SK-N-SH (cell line): ENCODE measurements at regions not wholly inside any gene's neighbourhood (a gene's known extent, or its start where the extent isn't known, plus 50 kb on each side); places are given as distances from the start of the nearest gene placed in this dataset.

ENCODE experiments used
- CTCF ChIA-PET: fragments of 300-600, 350-600 bp; formaldehyde crosslinking; extraction: SDS; loops from one replicate; lab custom pipeline; 2021; lab: Yijun Ruan, JAX
- POLR2A ChIA-PET: fragments of 350-600 bp; sonication (Branson Sonifier 250); formaldehyde crosslinking; extraction: SDS; loops from one replicate; lab custom pipeline; 2020; ENCODE audit warnings: antibody characterized with exemption, inconsistent platforms; lab: Yijun Ruan, JAX
- DNase-seq: peaks from one replicate; pipeline ENCODE4 v3.0.0; 2012
- H2AFZ ChIP-seq: fragments of 200-600 bp; sonication (generic); 2 replicates; pipeline ENCODE4 v1.8.1; 2016; ENCODE audit warnings: antibody characterized with exemption, mild to moderate bottlenecking, low read depth
- H3F3A ChIP-seq: fragments of 200-600 bp; sonication (generic); replicated peaks from 2 replicates; pipeline ENCODE3; 2016; ENCODE audit warnings: antibody characterized with exemption, mild to moderate bottlenecking; ENCODE audit not compliant: insufficient read depth
- H3K27ac ChIP-seq, 2 experiments: fragments of 200-500 bp in 1 of 2; fragments of 200-600 bp in 1 of 2; sonication (Bioruptor generic) in 1 of 2; sonication (generic), shearing (Covaris generic) in 1 of 2; 2 replicates each; pipeline versions ENCODE4 v1.5.1 to v1.6.1; 2014 to 2016; ENCODE audit warnings: low read depth in 2 of 2, inconsistent platforms in 1 of 2, low read length in 1 of 2, mild to moderate bottlenecking in 1 of 2, mixed read lengths in 1 of 2
- H3K27me3 ChIP-seq: fragments of 200-600 bp; sonication (generic), shearing (Covaris generic); 2 replicates; pipeline ENCODE4 v1.6.1; 2016; ENCODE audit warnings: mixed run types; ENCODE audit not compliant: insufficient read depth
- H3K36me3 ChIP-seq, 2 experiments: fragments of 200-500 bp in 1 of 2; fragments of 200-600 bp in 1 of 2; sonication (Bioruptor generic) in 1 of 2; sonication (generic) in 1 of 2; replicated peaks in 1 of 2; 2 replicates each; pipeline versions ENCODE3 to v1.5.1; 2014 to 2016; ENCODE audit warnings: low read length in 1 of 2, mild to moderate bottlenecking in 1 of 2; ENCODE audit not compliant: insufficient read depth in 2 of 2, control insufficient read depth in 1 of 2
- H3K4me1 ChIP-seq, 2 experiments: fragments of 200-500 bp in 1 of 2; fragments of 200-600 bp in 1 of 2; sonication (Bioruptor generic) in 1 of 2; sonication (generic), shearing (Covaris generic) in 1 of 2; 2 replicates each; pipeline versions ENCODE4 v1.5.1 to v1.6.1; 2014 to 2016; ENCODE audit warnings: low read depth in 1 of 2, low read length in 1 of 2, mixed run types in 1 of 2; ENCODE audit not compliant: insufficient read depth in 2 of 2, control insufficient read depth in 1 of 2
- H3K4me2 ChIP-seq: fragments of 200-600 bp; sonication (generic), shearing (Covaris generic); 2 replicates; pipeline ENCODE4 v1.6.1; 2017; ENCODE audit warnings: mixed run types
- H3K4me3 ChIP-seq, 2 experiments: fragments of 200-500 bp in 1 of 2; fragments of 200-600 bp in 1 of 2; sonication (Bioruptor generic) in 1 of 2; sonication (generic), shearing (Covaris generic) in 1 of 2; 2 replicates each; pipeline versions ENCODE4 v1.5.1 to v1.8.1; 2014 to 2016; ENCODE audit warnings: low read depth in 2 of 2, inconsistent platforms in 1 of 2, low read length in 1 of 2, mild to moderate bottlenecking in 1 of 2, mixed read lengths in 1 of 2, moderate library complexity in 1 of 2
- H3K79me2 ChIP-seq: fragments of 200-600 bp; sonication (generic); 2 replicates; pipeline ENCODE4 v1.8.1; 2017; ENCODE audit warnings: mild to moderate bottlenecking; ENCODE audit not compliant: insufficient read depth
- H3K9ac ChIP-seq: fragments of 200-600 bp; sonication (generic); 2 replicates; pipeline ENCODE4 v1.6.1; 2017; ENCODE audit warnings: mixed run types
- H3K9me2 ChIP-seq: fragments of 200-600 bp; sonication (generic); 2 replicates; pipeline ENCODE4 v1.6.1; 2017; ENCODE audit warnings: mixed run types
- H3K9me3 ChIP-seq: fragments of 200-600 bp; sonication (generic); 2 replicates; pipeline ENCODE4 v1.6.1; 2017; ENCODE audit warnings: mixed run types, mild to moderate bottlenecking, moderate library complexity
- H4K20me1 ChIP-seq: fragments of 200-600 bp; sonication (generic); 2 replicates; pipeline ENCODE4 v1.6.1; 2017; ENCODE audit warnings: mild to moderate bottlenecking, mixed run types; ENCODE audit not compliant: insufficient read depth
- CHD2 ChIP-seq: fragments of 150-350 bp; IDR thresholded peaks from 2 replicates; pipeline ENCODE4 v1.6.1; 2018; ENCODE audit warnings: low read length; ENCODE audit not compliant: partially characterized antibody
- ELF1 ChIP-seq: IDR thresholded peaks from 2 replicates; pipeline ENCODE4 v1.4.0; 2012
- EP300 ChIP-seq, 2 experiments: IDR thresholded peaks; 2 replicates each; pipeline versions ENCODE4 v1.4.0 to v1.6.1; 2012; ENCODE audit warnings: borderline replicate concordance in 1 of 2, low read depth in 1 of 2, low read length in 1 of 2
- EZH2phosphoT487 ChIP-seq: fragments of 200-600 bp; sonication (generic); IDR thresholded peaks from 2 replicates; pipeline ENCODE4 v1.6.1; 2017; ENCODE audit warnings: low read depth, mixed run types, mild to moderate bottlenecking, antibody characterized with exemption, moderate library complexity, borderline replicate concordance
- GATA2 ChIP-seq: sonication (generic); formaldehyde crosslinking; IDR thresholded peaks from 2 replicates; pipeline ENCODE4 v1.5.0; 2020; ENCODE audit warnings: mild to moderate bottlenecking, missing genetic modification reagents
- MEF2A ChIP-seq: IDR thresholded peaks from 2 replicates; pipeline ENCODE4 v1.4.0; 2012; ENCODE audit warnings: low read depth, borderline replicate concordance
- MXI1 ChIP-seq: IDR thresholded peaks from 2 replicates; pipeline ENCODE4 v1.6.1; 2012; ENCODE audit warnings: mild to moderate bottlenecking, low read depth, low read length, improper control_type of control experiment
- PBX3 ChIP-seq: IDR thresholded peaks from 2 replicates; pipeline ENCODE4; 2012
- RAD21 ChIP-seq: IDR thresholded peaks from 2 replicates; pipeline ENCODE4 v1.6.1; 2012; ENCODE audit warnings: mild to moderate bottlenecking, low read length
- RCOR1 ChIP-seq: fragments of 150-350 bp; IDR thresholded peaks from 2 replicates; pipeline ENCODE4 v1.6.1; 2017; ENCODE audit warnings: antibody characterized with exemption, low read length
- RFX5 ChIP-seq: IDR thresholded peaks from 2 replicates; pipeline ENCODE4 v1.6.1; 2012; ENCODE audit warnings: mild to moderate bottlenecking, improper control_type of control experiment, low read length
- RXRA ChIP-seq: IDR thresholded peaks from 2 replicates; pipeline ENCODE4 v1.4.0; 2012; ENCODE audit warnings: low read depth, mild to moderate bottlenecking, borderline replicate concordance
- ZBTB33 ChIP-seq: IDR thresholded peaks from 2 replicates; pipeline ENCODE4 v1.4.0; 2012; ENCODE audit warnings: low read depth, borderline replicate concordance
- WGBS: methylation state at CpG from one replicate; pipeline ENCODE4 v1.1.6; 2017; ENCODE audit warnings: low lambda C conversion rate; 5-methylcytosine and 5-hydroxymethylcytosine counted together
- TF ChIP-seq, protein P1 (sequence below): IDR thresholded peaks from 2 replicates; pipeline ENCODE4 v1.4.0; 2012; ENCODE audit warnings: low read depth, borderline replicate concordance

GRCh38 chr2:188091220-188091619, 200.5 kb upstream of the GULP1 start:
- CTCF ChIA-PET = interaction anchor here (0.6 kb wide), 1 partner anchor 363 kb away, joined by 3 read pairs; no protein-coding TSS in a partner anchor

DNA sequence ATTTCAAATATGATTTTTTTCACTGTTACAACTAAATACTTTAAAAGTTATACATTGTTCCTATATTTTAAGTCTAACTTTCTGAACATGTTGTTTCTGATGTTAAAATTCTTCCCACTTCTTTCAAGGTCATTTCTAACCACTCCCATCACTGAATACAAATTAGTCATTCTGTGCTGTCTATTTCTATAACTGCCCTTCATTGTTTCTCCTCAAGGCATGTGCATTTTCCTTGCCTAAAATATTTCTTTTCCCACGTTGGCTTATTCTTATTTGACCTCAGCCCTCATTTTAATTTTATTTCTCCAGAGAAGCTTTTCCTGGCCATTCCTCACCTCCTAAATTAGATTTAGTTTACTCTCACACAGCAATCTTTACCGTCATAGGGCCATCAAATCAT, 198.9 kb upstream of the GULP1 start:
- no peaks in the 10 kb centered on the region for H3F3A ChIP-seq
- H3K36me3 ChIP-seq = no peaks in the 10 kb centered on the region
- WGBS = 75% methylated on average over 2 of the region's 2 CpGs
- peaks cover 0 to 3% of the 10 kb centered on the region in 2 experiments; a peak in 2 of 4 replicates for H3K4me1 ChIP-seq
- H3K27ac ChIP-seq = no peak overlapping the region
- TF ChIP-seq RXRA (no peak), EZH2phosphoT487 (no peak), RCOR1 (no peak), RFX5 (no peak), ZBTB33 (no peak), PBX3 (no peak), RAD21 (no peak), ELF1 (no peak), EP300 (IDR thresholded peaks at IDR 0.05; ENCODE audit: borderline replicate concordance in 1 of 2, low read depth in 1 of 2, low read length in 1 of 2) (no peak), CHD2 (no peak), MXI1 (no peak)
- TF ChIP-seq, protein P1, sequence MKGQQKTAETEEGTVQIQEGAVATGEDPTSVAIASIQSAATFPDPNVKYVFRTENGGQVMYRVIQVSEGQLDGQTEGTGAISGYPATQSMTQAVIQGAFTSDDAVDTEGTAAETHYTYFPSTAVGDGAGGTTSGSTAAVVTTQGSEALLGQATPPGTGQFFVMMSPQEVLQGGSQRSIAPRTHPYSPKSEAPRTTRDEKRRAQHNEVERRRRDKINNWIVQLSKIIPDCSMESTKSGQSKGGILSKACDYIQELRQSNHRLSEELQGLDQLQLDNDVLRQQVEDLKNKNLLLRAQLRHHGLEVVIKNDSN = no peak
- no peak for DNase-seq
- H3K4me2 ChIP-seq = no peak overlapping the region
- H3K79me2 ChIP-seq = no peaks in the 10 kb centered on the region
- H3K9me3 ChIP-seq = 0 out of 2 replicates have a peak, but pooled peaks cover 6% of the 10 kb centered on the region
- no peaks in the 10 kb centered on the region; the same call in 1 of the 2 replicates for H3K9me2 ChIP-seq
- ChIA-PET POLR2A (no interaction called here), CTCF (no interaction called here)
- no peak overlapping the region for H3K9ac ChIP-seq
- no peaks in the 10 kb centered on the region for H4K20me1 ChIP-seq
- H3K27me3 ChIP-seq = no peaks in the 10 kb centered on the region
- no peak overlapping the region for H3K4me3 ChIP-seq
- H2AFZ ChIP-seq = no peak overlapping the region

More at GRCh38 chr2:188091220-188091619, 200.5 kb upstream of the GULP1 start:
- Histone ChIP-seq H2AFZ (no peak overlapping the region), H3K9me2 (no peaks in the 10 kb centered on the region; the same call in 1 of the 2 replicates), H3K9me3 (peaks cover 14% of the 10 kb centered on the region; the same call in 1 of the 2 replicates), H3K79me2 (no peaks in the 10 kb centered on the region), H3K27me3 (no peaks in the 10 kb centered on the region), H3K4me2 (no peak overlapping the region), H3K9ac (no peak overlapping the region), H3K27ac (peak overlapping the region in 1 of 2 experiments; percentile 43; a peak in 2 of 4 replicates), H4K20me1 (no peaks in the 10 kb centered on the region), H3K36me3 (no peaks in the 10 kb centered on the region), H3K4me1 (peaks cover 0 to 3% of the 10 kb centered on the region in 2 experiments; a peak in 2 of 4 replicates), H3F3A (no peaks in the 10 kb centered on the region), H3K4me3 (no peak overlapping the region)
- TF ChIP-seq EP300 (IDR thresholded peaks at IDR 0.05; ENCODE audit: borderline replicate concordance in 1 of 2, low read depth in 1 of 2, low read length in 1 of 2) (peak in 1 of 2 experiments; percentile 59; a peak in 1 of 4 replicates), GATA2 (CRISPR knock-in tag) (peak; percentile 86), RCOR1 (peak; percentile 15; the same call in 1 of the 2 replicates), MEF2A (no peak)
- no peak for DNase-seq
- POLR2A ChIA-PET = no interaction called here
